Adrenal gland (tissue), 9 donors: ENCODE measurements at regions not wholly inside any gene's neighbourhood (a gene's known extent, or its start where the extent isn't known, plus 50 kb on each side); places are given as distances from the start of the nearest gene placed in this dataset.

ENCODE experiments used
- DNase-seq, 7 donors: peaks; one replicate each; pipeline ENCODE4 v3.0.0-alpha.2; 2019 to 2020
- H3K27ac ChIP-seq, 5 donors: fragments of 200-600 bp; sonication (generic) in 4 of 5; 1 replicate in 3 of 5; 2 replicates in 2 of 5; pipeline versions ENCODE4 v1.5.1 to v1.8.0; 2016 to 2020; ENCODE audit warnings: mild to moderate bottlenecking in 1 of 5
- H3K27me3 ChIP-seq: fragments of 200-600 bp; 2 replicates; pipeline ENCODE4 v1.8.0; 2021
- H3K36me3 ChIP-seq, 2 donors: fragments of 200-600 bp; replicated peaks in 1 of 2; 1 replicate in 1 of 2; 2 replicates in 1 of 2; pipeline versions ENCODE4 v1.5.1 to v1.8.0; 2018 to 2022
- H3K4me1 ChIP-seq, 2 donors: fragments of 200-600 bp; replicated peaks in 1 of 2; 1 replicate in 1 of 2; 2 replicates in 1 of 2; pipeline versions ENCODE4 v1.5.1 to v1.8.0; 2018 to 2021
- H3K4me3 ChIP-seq, 4 donors: fragments of 200-600 bp; sonication (generic) in 3 of 4; one replicate each; pipeline ENCODE4 v1.5.1; 2016 to 2018
- H3K9me3 ChIP-seq, 3 donors: fragments of 200-600 bp; sonication (generic) in 1 of 3; replicated peaks in 1 of 3; 1 replicate in 2 of 3; 2 replicates in 1 of 3; pipeline versions ENCODE4 v1.5.1 to v1.8.0; 2016 to 2021
- CTCF ChIP-seq, 6 experiments: fragments of 450-650 bp in 4 of 6; fragments of 200-600 bp in 2 of 6; sonication (generic) in 1 of 6; IDR thresholded peaks; 1 replicate in 5 of 6; 2 replicates in 1 of 6; pipeline versions ENCODE4 v1.5.1 to v1.8.0; 2016 to 2021; ENCODE audit warnings: antibody characterized with exemption in 6 of 6, mild to moderate bottlenecking in 2 of 6, moderate library complexity in 1 of 6
- POLR2A ChIP-seq, 2 donors: fragments of 450-650 bp; IDR thresholded peaks; one replicate each; pipeline ENCODE4 v1.6.1; 2017; ENCODE audit warnings: antibody characterized with exemption in 2 of 2, mild to moderate bottlenecking in 2 of 2, moderate library complexity in 1 of 2
- WGBS, 4 donors: extraction: QIAGEN DNeasy Blood & Tissue Kit in 2 of 4; methylation state at CpG; one replicate each; pipeline versions ENCODE4 v1.1.5 to v1.1.7; 2013 to 2017; 5-methylcytosine and 5-hydroxymethylcytosine counted together
- intact Hi-C, 2 donors: fragments of 100-400 bp; cut with DNase I; formaldehyde crosslinking; loops; one replicate each; pipeline versions ENCODE4 v1.14.1 to v1.15.0; 2022 to 2023
- donor health status: healthy with polysubstance abuse.
- donor health status: Bipolar disorder and iron deficiency.
- donor health status: DM: yes; HTN: yes; CAD: no.
- donor health status: DM: no; HTN: no; CAD: no.
- donor health status: DM: no; HTN: no; CAD: no.

- Histone ChIP-seq H3K9me3 (no peaks in the 10 kb centered on the region), H3K4me1 (no peaks in the 10 kb centered on the region), H3K27me3 (no peaks in the 10 kb centered on the region), H3K27ac (no peak overlapping the region), H3K36me3 (no peaks in the 10 kb centered on the region), H3K4me3 (no peak overlapping the region)
- intact Hi-C loops, result no loop called here
- no peak for TF ChIP-seq POLR2A (IDR thresholded peaks at IDR 0.05)
- no peak for TF ChIP-seq CTCF (IDR thresholded peaks at IDR 0.05)
- no peak for DNase-seq
- 63 to 82% (median 67%) methylated on average over 2 of the region's 2 CpGs for WGBS, 4 donors
These were observed 701.9 kb upstream of the MAP3K7 start for GRCh38 chr6:91288741-91289140.

DNA sequence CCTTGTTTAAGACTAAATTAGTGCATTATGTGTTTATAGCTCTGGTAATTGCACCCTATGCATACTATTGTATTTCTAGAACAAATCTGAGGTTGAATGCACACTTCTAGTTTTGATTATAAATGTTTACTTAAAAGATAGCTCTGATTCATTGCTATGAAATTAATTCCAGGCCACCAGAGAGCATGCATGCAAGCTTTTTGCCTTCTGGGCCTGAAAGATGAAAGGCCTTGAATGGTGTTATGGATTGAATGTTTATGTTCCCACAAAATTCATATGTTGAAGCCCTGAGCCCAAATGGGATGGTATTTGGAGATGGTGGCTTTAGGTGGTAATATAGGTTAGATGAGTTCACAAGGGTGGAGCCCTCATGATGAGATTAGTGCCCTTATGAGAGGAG is 695.0 kb upstream of the MAP3K7 start:
- TF ChIP-seq POLR2A (IDR thresholded peaks at IDR 0.05), result no peak
- H3K4me3 ChIP-seq, result no peak overlapping the region
- no peaks in the 10 kb centered on the region for H3K9me3 ChIP-seq
- H3K27me3 ChIP-seq, result no peaks in the 10 kb centered on the region
- no peak overlapping the region for H3K27ac ChIP-seq
- no peaks in the 10 kb centered on the region for H3K4me1 ChIP-seq
- H3K36me3 ChIP-seq, result no peaks in the 10 kb centered on the region
- intact Hi-C loops, result no loop called here
- DNase-seq, result no peak

DNA sequence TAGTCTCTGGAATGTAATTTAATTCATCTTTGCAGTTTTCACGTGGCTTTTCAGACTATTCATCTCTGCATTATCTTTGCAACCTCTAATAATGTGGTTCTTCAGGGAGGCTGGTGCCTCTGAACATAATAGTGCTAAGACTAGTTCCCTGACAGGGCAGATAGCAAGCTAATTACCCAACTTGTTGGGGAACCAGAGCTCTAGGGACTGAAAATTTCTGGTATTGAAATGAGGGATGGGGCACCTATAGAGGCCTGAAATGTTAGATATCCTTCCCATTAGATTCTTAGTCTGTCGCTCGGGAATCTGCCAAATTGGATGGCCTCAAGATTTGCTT is 693.6 kb upstream of the MAP3K7 start:
- Histone ChIP-seq H3K9me3 (no peaks in the 10 kb centered on the region), H3K36me3 (no peaks in the 10 kb centered on the region), H3K27ac (no peak overlapping the region), H3K4me1 (no peaks in the 10 kb centered on the region), H3K27me3 (no peaks in the 10 kb centered on the region), H3K4me3 (no peak overlapping the region)
- no peak for DNase-seq
- intact Hi-C loops, result no loop called here
- WGBS, 4 donors, result 69 to 75% (median 72%) methylated on average over 3 of the region's 3 CpGs
- TF ChIP-seq POLR2A (IDR thresholded peaks at IDR 0.05), result no peak
- no peak for TF ChIP-seq CTCF (IDR thresholded peaks at IDR 0.05)

DNA sequence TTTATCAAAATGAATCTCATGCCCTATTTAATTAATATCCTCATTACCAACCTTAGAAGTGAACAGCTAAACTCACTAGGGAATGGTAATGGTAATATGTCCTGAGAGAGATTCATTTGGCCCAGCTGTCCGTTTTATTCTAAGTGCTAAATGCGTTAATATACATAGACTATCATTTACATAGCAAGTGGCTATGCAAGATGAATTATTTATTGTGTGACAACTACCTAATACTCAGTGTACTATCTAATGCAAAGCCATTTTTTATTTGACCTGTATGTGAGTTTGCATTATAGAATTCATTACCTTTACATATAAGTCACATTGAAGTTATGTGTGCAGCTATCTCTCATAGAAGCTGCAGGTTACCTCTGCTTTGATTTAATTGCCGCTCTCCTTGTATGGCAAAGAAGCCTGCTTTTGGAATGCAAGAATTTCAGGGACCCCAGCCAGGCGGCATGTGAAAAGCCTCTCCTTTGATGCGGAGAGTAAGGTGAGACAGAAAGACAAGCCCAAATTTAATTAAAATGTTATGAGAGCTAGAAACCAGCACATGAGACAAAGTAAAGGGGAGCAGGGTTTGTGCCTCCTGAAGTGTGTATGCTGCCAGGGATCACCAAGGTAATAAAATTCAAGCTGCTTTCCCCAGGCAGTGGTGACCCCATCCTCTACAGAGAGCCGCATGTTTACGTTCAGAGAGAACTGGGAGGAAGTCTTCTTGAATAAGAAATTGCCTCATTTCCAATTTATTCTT is 693.0 kb upstream of the MAP3K7 start:
- TF ChIP-seq POLR2A (IDR thresholded peaks at IDR 0.05) (no peak), CTCF (IDR thresholded peaks at IDR 0.05) (no peak)
- no peaks in the 10 kb centered on the region for H3K27me3 ChIP-seq
- intact Hi-C loops, result no loop called here

DNA sequence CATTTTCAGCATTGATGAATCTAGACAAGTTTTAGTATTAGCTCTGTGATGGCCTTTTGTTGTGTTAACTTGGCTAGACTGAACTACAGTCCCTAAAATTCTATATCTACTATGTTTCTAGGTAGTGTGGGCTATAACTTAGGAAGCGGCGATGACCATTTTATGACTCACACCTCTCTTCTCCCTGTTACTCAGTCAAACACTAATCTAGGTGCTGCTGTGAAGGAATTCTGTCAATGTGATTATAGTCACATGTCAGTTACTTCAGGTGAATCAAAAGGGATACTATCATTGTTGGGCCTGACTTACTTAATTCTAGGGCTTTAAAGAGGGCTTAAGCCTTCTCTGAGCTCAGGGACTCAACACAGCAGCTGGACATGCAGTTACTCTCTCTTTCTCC is 691.5 kb upstream of the MAP3K7 start:
- H3K4me1 ChIP-seq, result no peaks in the 10 kb centered on the region
- WGBS, 4 donors, result 95 to 98% (median 97%) methylated on average over 2 of the region's 2 CpGs
- H3K9me3 ChIP-seq, result no peaks in the 10 kb centered on the region
- intact Hi-C loops, result no loop called here
- no peak overlapping the region for H3K27ac ChIP-seq
- H3K4me3 ChIP-seq, result no peak overlapping the region
- H3K27me3 ChIP-seq, result no peaks in the 10 kb centered on the region
- no peak for DNase-seq
- TF ChIP-seq POLR2A (IDR thresholded peaks at IDR 0.05) (no peak), CTCF (IDR thresholded peaks at IDR 0.05) (no peak)
- H3K36me3 ChIP-seq, result no peaks in the 10 kb centered on the region

More for the DNA sequence above, 693.0 kb upstream of the MAP3K7 start:
- H3K4me1 ChIP-seq, result no peaks in the 10 kb centered on the region
- WGBS, 4 donors, result 78 to 87% (median 84%) methylated on average over 7 of the region's 7 CpGs
- H3K4me3 ChIP-seq, result no peak overlapping the region
- H3K36me3 ChIP-seq, result no peaks in the 10 kb centered on the region
- no peak for DNase-seq
- H3K27ac ChIP-seq, result no peak overlapping the region
- no peaks in the 10 kb centered on the region for H3K9me3 ChIP-seq
